K562 (cell line): ENCODE measurements at regions not wholly inside any gene's neighbourhood (a gene's known extent, or its start where the extent isn't known, plus 50 kb on each side); places are given as distances from the start of the nearest gene placed in this dataset.

ENCODE experiments used
- TF ChIP-seq, protein P1 (sequence below): fragments of 450-650 bp; IDR thresholded peaks from 2 replicates; pipeline ENCODE4 v1.6.1; 2017; ENCODE audit warnings: antibody characterized with exemption, mild to moderate bottlenecking
- TF ChIP-seq, protein P2 (sequence below): IDR thresholded peaks from 2 replicates; pipeline ENCODE4 v1.6.1; 2012; ENCODE audit warnings: low read depth, low read length, improper control_type of control experiment, borderline replicate concordance
- TF ChIP-seq, protein P3 (sequence below), 2 experiments: fragments of 450-650 bp in 1 of 2; sonication (generic) in 1 of 2; formaldehyde crosslinking; conservative IDR thresholded peaks; 2 replicates each; pipeline versions ENCODE4 v1.4.0 to v1.8.1; 2020 to 2022; ENCODE audit warnings: mild to moderate bottlenecking in 1 of 2, missing genetic modification reagents in 1 of 2
- TF ChIP-seq, protein P4 (sequence below): fragments of 450-650 bp; formaldehyde crosslinking; IDR thresholded peaks from 2 replicates; pipeline ENCODE4 v1.4.0; 2020; ENCODE audit warnings: mild to moderate bottlenecking, moderate library complexity

DNA sequence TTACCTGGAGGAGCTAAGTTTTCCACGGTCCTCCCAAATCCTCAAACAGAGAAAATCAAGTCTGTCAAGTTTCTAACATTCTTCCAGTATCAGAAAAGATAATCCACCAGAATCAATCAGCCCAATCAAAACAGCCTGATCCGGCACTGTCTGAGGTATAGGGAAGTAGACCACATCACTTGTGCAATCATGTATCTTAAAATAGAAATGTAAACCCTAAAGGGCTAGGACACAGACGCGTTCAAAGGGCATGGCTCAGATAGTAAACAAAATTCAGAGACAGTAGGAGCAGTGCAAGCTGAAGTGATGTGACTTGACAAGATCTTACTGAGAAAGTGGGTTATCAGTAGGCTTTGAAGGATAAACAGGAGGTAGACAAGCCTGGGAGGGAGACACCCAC, 252.4 kb upstream of the DAPK1 start (continued):
- TF ChIP-seq, protein P1, sequence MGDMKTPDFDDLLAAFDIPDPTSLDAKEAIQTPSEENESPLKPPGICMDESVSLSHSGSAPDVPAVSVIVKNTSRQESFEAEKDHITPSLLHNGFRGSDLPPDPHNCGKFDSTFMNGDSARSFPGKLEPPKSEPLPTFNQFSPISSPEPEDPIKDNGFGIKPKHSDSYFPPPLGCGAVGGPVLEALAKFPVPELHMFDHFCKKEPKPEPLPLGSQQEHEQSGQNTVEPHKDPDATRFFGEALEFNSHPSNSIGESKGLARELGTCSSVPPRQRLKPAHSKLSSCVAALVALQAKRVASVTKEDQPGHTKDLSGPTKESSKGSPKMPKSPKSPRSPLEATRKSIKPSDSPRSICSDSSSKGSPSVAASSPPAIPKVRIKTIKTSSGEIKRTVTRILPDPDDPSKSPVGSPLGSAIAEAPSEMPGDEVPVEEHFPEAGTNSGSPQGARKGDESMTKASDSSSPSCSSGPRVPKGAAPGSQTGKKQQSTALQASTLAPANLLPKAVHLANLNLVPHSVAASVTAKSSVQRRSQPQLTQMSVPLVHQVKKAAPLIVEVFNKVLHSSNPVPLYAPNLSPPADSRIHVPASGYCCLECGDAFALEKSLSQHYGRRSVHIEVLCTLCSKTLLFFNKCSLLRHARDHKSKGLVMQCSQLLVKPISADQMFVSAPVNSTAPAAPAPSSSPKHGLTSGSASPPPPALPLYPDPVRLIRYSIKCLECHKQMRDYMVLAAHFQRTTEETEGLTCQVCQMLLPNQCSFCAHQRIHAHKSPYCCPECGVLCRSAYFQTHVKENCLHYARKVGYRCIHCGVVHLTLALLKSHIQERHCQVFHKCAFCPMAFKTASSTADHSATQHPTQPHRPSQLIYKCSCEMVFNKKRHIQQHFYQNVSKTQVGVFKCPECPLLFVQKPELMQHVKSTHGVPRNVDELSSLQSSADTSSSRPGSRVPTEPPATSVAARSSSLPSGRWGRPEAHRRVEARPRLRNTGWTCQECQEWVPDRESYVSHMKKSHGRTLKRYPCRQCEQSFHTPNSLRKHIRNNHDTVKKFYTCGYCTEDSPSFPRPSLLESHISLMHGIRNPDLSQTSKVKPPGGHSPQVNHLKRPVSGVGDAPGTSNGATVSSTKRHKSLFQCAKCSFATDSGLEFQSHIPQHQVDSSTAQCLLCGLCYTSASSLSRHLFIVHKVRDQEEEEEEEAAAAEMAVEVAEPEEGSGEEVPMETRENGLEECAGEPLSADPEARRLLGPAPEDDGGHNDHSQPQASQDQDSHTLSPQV = no peak
- TF ChIP-seq, protein P2, sequence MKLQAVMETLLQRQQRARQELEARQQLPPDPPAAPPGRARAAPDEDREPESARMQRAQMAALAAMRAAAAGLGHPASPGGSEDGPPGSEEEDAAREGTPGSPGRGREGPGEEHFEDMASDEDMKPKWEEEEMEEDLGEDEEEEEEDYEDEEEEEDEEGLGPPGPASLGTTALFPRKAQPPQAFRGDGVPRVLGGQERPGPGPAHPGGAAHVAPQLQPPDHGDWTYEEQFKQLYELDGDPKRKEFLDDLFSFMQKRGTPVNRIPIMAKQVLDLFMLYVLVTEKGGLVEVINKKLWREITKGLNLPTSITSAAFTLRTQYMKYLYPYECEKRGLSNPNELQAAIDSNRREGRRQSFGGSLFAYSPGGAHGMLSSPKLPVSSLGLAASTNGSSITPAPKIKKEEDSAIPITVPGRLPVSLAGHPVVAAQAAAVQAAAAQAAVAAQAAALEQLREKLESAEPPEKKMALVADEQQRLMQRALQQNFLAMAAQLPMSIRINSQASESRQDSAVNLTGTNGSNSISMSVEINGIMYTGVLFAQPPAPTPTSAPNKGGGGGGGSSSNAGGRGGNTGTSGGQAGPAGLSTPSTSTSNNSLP = no peak
- TF ChIP-seq, protein P3, sequence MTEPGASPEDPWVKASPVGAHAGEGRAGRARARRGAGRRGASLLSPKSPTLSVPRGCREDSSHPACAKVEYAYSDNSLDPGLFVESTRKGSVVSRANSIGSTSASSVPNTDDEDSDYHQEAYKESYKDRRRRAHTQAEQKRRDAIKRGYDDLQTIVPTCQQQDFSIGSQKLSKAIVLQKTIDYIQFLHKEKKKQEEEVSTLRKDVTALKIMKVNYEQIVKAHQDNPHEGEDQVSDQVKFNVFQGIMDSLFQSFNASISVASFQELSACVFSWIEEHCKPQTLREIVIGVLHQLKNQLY (CRISPR knock-in tag; conservative IDR thresholded peaks at IDR 0.05) = no peak
- TF ChIP-seq, protein P4, sequence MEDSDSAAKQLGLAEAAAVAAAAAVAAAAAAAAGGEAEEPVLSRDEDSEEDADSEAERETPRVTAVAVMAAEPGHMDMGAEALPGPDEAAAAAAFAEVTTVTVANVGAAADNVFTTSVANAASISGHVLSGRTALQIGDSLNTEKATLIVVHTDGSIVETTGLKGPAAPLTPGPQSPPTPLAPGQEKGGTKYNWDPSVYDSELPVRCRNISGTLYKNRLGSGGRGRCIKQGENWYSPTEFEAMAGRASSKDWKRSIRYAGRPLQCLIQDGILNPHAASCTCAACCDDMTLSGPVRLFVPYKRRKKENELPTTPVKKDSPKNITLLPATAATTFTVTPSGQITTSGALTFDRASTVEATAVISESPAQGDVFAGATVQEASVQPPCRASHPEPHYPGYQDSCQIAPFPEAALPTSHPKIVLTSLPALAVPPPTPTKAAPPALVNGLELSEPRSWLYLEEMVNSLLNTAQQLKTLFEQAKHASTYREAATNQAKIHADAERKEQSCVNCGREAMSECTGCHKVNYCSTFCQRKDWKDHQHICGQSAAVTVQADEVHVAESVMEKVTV (CRISPR knock-in tag) = no peak
- TF ChIP-seq, all 486 proteins: peak for 0
